Stimulated activated CD4-positive, alpha-beta T cell treated with anti-CD3 and anti-CD28 coated beads, Interleukin-2, amount 100 ng/mL, for 48 hours (primary cell): ENCODE measurements at regions not wholly inside any gene's neighbourhood (a gene's known extent, or its start where the extent isn't known, plus 50 kb on each side); places are given as distances from the start of the nearest gene placed in this dataset.
"Not testable (repeated sequence)": the region's sequence is repeated elsewhere in the genome, so short reads cannot be mapped to it uniquely, and the experiment has no call there.

Source experiments
- DNase-seq, 2 donors: peaks; one replicate each; pipeline ENCODE4 v3.0.0-alpha.2; 2020

DNA sequence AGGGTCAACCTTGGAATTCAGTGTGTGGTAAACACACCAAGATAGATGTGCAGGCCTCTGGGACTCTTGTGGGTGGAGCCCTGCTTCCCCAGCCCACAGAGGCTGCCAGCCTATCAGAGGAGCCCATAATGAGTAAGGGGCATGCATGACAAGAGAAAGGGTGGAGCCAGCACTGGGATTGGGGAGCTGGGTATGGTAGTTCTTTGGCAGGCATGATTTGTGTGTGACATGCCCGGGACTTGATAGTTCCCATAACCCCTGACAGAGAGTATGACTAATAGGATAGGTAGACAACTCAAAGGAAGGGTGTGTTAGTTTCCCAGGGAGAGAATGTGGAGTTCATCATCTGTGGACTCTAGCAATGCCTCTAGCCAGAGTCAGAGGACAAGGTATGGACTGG, 143.0 kb downstream of the EMP1 start:
- no peak for DNase-seq

- no peak for DNase-seq
These were observed 142.6 kb downstream of the EMP1 start for GRCh38 chr12:13339091-13339490.

GRCh38 chr12:13337791-13338190, 141.3 kb downstream of the EMP1 start:
- no peak for DNase-seq

- DNase-seq: no peak
These were observed 139.7 kb downstream of the EMP1 start for GRCh38 chr12:13336216-13336615.

- DNase-seq: no peak
These were observed 132.0 kb downstream of the EMP1 start for GRCh38 chr12:13328535-13328934.

- DNase-seq: no peak
These were observed 129.6 kb downstream of the EMP1 start for GRCh38 chr12:13326076-13326475.

- DNase-seq: not testable (repeated sequence)
These were observed 128.5 kb downstream of the EMP1 start for GRCh38 chr12:13325037-13325436.

DNA sequence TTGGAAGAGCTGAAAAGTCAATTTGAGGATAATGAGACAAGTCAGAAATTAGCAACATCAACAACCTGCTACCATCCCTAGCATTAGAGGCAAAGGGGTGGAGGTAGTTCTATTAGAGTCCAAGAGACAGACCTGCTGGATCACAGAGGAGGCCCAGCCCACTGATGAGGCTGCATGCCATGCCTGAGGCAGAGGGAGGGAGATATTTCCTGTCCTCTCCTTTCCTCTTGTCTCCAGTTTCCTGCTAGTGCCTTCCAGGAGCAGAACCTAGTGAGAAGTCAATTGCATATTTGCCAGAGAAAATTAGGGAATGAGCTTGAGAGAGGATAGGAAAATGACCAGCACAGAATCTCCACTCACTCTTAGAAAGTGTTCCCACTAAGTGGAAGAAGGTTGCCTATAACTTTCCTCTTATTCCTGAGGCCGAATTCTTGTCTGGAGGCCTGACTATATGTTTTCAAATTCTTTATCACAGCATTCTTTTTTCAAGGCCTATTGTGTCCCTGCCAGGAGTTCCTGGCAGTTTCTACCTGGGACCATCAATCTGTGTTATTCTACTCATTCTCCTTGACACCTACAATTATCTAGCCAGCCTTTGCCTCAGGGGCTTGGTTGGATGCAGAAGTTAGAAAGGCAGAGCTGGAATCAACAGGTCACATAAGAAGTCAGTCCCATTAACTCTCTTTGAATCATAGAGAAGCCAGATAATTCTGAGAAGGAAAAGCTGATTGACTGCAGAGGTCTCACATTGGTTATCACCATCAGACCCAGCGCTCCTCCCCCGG, 121.9 kb downstream of the EMP1 start:
- DNase-seq: no peak

GRCh38 chr12:13316587-13317246, 120.2 kb downstream of the EMP1 start:
- no peak for DNase-seq

- no peak for DNase-seq
These were observed 117.4 kb downstream of the EMP1 start for GRCh38 chr12:13313886-13314285.

DNA sequence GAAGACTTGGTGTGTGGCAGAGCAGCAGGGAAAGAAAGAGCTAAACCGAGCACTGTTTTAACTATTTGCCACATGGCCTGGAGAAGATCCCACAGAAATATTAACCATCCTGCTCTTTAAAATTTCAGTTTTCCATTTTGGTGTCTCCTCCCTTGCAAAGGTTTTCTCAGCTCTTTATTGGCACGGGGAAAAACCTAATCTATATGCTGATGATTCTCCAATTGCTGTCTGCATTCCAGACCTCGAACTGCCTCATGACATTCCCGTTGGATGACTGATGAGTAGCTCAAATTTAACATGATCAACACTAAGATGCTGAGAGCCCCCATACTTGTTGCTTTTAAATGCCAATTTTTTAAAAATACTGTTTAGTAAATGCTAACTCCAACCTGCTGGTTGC, 115.0 kb downstream of the EMP1 start:
- no peak for DNase-seq

- DNase-seq: no peak
These were observed 110.8 kb downstream of the EMP1 start for GRCh38 chr12:13307143-13307816.

- DNase-seq: no peak
These were observed 108.4 kb downstream of the EMP1 start for GRCh38 chr12:13304924-13305323.

GRCh38 chr12:13299457-13299856, 102.9 kb downstream of the EMP1 start:
- DNase-seq: no peak

DNA sequence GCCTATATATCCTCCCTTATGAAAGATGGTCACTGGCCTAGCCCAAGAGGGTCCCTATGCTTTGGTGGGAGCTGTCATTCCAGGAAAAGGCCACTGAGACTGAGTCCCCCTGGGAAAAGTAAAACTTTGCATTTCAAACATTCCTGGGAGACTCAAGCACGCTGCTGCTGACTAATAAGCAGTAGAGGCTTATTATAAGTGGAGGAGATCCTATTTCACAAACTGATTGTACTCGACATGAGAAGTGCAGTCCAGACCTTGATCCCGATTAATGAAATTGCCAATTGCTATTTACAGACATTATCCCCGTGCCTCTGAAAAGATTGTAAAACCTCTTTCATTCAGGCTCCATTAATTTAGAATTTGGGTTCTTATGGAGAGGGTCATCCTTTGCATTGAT, 96.6 kb downstream of the EMP1 start:
- no peak for DNase-seq

GRCh38 chr12:13289653-13290289, 93.2 kb downstream of the EMP1 start:
- no peak for DNase-seq

- DNase-seq: no peak
These were observed 92.6 kb downstream of the EMP1 start for GRCh38 chr12:13288937-13289652.

GRCh38 chr12:13288501-13288900, 92.0 kb downstream of the EMP1 start:
- DNase-seq: no peak

- DNase-seq: no peak
These were observed 87.3 kb downstream of the EMP1 start for GRCh38 chr12:13283867-13284266.

DNA sequence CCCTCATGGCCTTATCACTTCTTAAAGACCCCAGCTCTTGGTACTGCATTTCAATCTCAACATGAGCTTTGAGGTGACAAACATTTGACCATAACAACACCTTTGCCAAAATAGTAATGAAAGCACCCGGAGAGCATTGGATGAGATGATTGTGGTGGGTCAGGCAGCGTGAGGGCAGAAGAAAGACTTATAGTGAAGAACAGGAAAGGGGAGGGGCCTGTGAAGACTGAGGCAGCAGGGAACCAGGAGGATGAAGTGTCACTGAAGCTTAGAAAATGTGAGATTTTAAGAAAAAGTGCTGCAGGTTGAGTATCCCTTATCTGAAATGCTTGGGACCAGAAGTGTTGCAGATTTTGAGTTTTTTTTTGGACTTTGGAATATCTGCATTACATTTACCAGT, 86.3 kb downstream of the EMP1 start:
- no peak for DNase-seq

GRCh38 chr12:13278249-13278787, 81.8 kb downstream of the EMP1 start:
- DNase-seq: peak; percentile 65 to 72

GRCh38 chr12:13277293-13277692, 80.8 kb downstream of the EMP1 start:
- DNase-seq: no peak
